ENCODE measurements at regions not wholly inside any gene's neighbourhood (a gene's known extent, or its start where the extent isn't known, plus 50 kb on each side); places are given as distances from the start of the nearest gene placed in this dataset.
"Not testable (repeated sequence)": the region's sequence is repeated elsewhere in the genome, so short reads cannot be mapped to it uniquely, and the experiment has no call there.

- no peak for DNase-seq (ENCODE audit: low read depth in 2 of 3, low spot score in 1 of 3)
These were observed 104.1 kb upstream of the TMEM132E start for GRCh38 chr17:34475296-34475695.

- no peak for DNase-seq (ENCODE audit: low read depth in 2 of 3, low spot score in 1 of 3)
These were observed 104.7 kb upstream of the TMEM132E start for GRCh38 chr17:34474706-34475105.

- DNase-seq (ENCODE audit: low read depth in 2 of 3, low spot score in 1 of 3), result no peak
These were observed 107.0 kb upstream of the TMEM132E start for GRCh38 chr17:34472363-34472762.

GRCh38 chr17:34471278-34471677 lies 108.1 kb upstream of the TMEM132E start:
- DNase-seq (ENCODE audit: low read depth in 2 of 3, low spot score in 1 of 3), result not testable (repeated sequence)

GRCh38 chr17:34465789-34466188 lies 102.8 kb upstream of the CCL1 start:
- DNase-seq (ENCODE audit: low read depth in 2 of 3, low spot score in 1 of 3), result no peak

GRCh38 chr17:34464812-34465211 lies 101.8 kb upstream of the CCL1 start:
- DNase-seq (ENCODE audit: low read depth in 2 of 3, low spot score in 1 of 3), result no peak

GRCh38 chr17:34458266-34458665 lies 95.2 kb upstream of the CCL1 start:
- no peak for DNase-seq (ENCODE audit: low read depth in 2 of 3, low spot score in 1 of 3)

- no peak for DNase-seq (ENCODE audit: low read depth in 2 of 3, low spot score in 1 of 3)
These were observed 93.1 kb upstream of the CCL1 start for GRCh38 chr17:34456121-34456520.

- no peak for DNase-seq (ENCODE audit: low read depth in 2 of 3, low spot score in 1 of 3)
These were observed 89.7 kb upstream of the CCL1 start for GRCh38 chr17:34452769-34453168.

- DNase-seq (ENCODE audit: low read depth in 2 of 3, low spot score in 1 of 3), result no peak
These were observed 88.3 kb upstream of the CCL1 start for GRCh38 chr17:34451313-34451712.

- no peak for DNase-seq (ENCODE audit: low read depth in 2 of 3, low spot score in 1 of 3)
These were observed 84.4 kb upstream of the CCL1 start for GRCh38 chr17:34447406-34447805.

GRCh38 chr17:34445101-34445500 lies 82.1 kb upstream of the CCL1 start:
- DNase-seq (ENCODE audit: low read depth in 2 of 3, low spot score in 1 of 3), result no peak

GRCh38 chr17:34443619-34444469 lies 80.8 kb upstream of the CCL1 start:
- DNase-seq (ENCODE audit: low read depth in 2 of 3, low spot score in 1 of 3), result no peak

GRCh38 chr17:34442387-34443111 lies 79.5 kb upstream of the CCL1 start:
- DNase-seq (ENCODE audit: low read depth in 2 of 3, low spot score in 1 of 3), result no peak

GRCh38 chr17:34437188-34437587 lies 74.2 kb upstream of the CCL1 start:
- DNase-seq (ENCODE audit: low read depth in 2 of 3, low spot score in 1 of 3), result no peak

- no peak for DNase-seq (ENCODE audit: low read depth in 2 of 3, low spot score in 1 of 3)
These were observed 73.6 kb upstream of the CCL1 start for GRCh38 chr17:34436607-34437006.

- no peak for DNase-seq (ENCODE audit: low read depth in 2 of 3, low spot score in 1 of 3)
These were observed 72.3 kb upstream of the CCL1 start for GRCh38 chr17:34435182-34435928.

GRCh38 chr17:34434052-34434451 lies 71.0 kb upstream of the CCL1 start:
- no peak for DNase-seq (ENCODE audit: low read depth in 2 of 3, low spot score in 1 of 3)

- no peak for DNase-seq (ENCODE audit: low read depth in 2 of 3, low spot score in 1 of 3)
These were observed 61.9 kb upstream of the CCL1 start for GRCh38 chr17:34424814-34425491.

- DNase-seq (ENCODE audit: low read depth in 2 of 3, low spot score in 1 of 3), result no peak
These were observed 61.2 kb upstream of the CCL1 start for GRCh38 chr17:34423978-34424813.

All from stimulated activated CD4-positive, alpha-beta T cell treated with anti-CD3 and anti-CD28 coated beads, Interleukin-12 subunit alpha, Interleukin-12 subunit beta, amount 100 ng/mL, for 48 hours (primary cell).